ENCODE measurements at regions not wholly inside any gene's neighbourhood (a gene's known extent, or its start where the extent isn't known, plus 50 kb on each side); places are given as distances from the start of the nearest gene placed in this dataset.

DNA sequence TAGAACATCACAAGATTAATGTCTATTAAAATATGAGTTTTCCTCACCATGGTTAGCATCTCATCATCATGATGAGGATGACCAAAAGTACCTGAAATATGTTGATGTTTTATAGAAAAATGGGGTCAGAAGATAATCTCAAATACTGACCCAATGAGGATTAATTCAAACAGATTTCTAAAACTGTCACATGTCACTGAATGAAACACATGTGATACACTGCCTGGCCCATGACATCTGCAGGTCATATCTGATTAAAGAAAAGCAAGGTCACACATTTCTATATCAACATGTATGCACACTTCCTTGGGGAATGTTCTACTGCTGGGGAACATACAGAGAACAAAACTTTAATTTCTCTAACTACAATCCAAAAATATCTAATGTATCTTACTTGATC is 470.6 kb upstream of the ADGRL2 start:
- no peaks in the 10 kb centered on the region for H3K36me3 Mint-ChIP-seq (ENCODE audit: low read depth)
- no peaks in the 10 kb centered on the region for H3K27me3 Mint-ChIP-seq
- no peak overlapping the region for H3K27ac Mint-ChIP-seq

DNA sequence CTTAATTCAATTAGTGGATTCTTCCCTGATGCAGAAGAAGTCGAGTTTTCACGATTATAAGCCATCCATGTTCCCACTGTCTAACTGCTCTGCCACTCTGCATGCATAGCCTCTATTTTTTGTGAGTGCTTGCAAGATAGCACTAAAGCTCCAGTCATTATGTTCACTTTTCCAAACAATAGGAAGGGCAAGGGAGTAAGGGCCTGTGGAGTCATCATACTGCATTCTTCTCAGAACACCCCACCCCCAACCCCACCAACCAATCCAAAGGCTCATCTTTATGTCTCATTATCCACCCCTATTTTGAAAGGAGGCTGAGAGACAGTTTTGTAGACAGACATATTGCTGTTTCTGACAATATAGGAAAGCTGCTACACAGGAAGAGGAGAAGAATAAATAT is 471.7 kb upstream of the ADGRL2 start:
- DNase-seq (no peak), ATAC-seq (no peak)
- Mint-ChIP-seq H3K27me3 (no peaks in the 10 kb centered on the region), H3K27ac (no peak overlapping the region), H3K36me3 (ENCODE audit: low read depth) (no peaks in the 10 kb centered on the region), H3K4me1 (no peaks in the 10 kb centered on the region), H3K9me3 (peaks cover 7% of the 10 kb centered on the region), H3K4me3 (no peak overlapping the region)

More for the DNA sequence above, 470.6 kb upstream of the ADGRL2 start:
- Mint-ChIP-seq H3K4me1 (no peaks in the 10 kb centered on the region), H3K9me3 (peaks cover 8% of the 10 kb centered on the region), H3K4me3 (no peak overlapping the region)
- ATAC-seq (no peak), DNase-seq (no peak)

DNA sequence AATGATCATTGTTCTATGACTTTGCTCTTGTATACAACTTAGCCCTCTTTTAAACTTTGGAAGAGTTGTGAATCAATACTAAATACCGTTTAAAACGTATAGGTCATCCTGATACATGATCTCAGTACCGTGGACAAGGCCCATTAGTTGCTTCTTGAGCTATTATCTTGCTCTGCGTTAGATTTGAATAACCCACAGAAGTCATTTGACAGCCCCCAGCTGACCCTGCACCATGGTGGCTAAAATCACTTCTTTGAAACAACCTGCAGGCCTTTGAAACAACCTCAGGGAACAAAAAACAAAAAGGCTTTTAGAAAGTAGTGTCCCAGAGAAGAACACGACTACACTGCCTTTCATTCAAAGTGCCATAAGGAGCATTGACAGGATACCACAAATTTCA is 473.0 kb upstream of the ADGRL2 start:
- no peak for ATAC-seq
- Mint-ChIP-seq H3K27me3 (no peaks in the 10 kb centered on the region), H3K36me3 (ENCODE audit: low read depth) (no peaks in the 10 kb centered on the region), H3K27ac (no peak overlapping the region), H3K4me1 (no peaks in the 10 kb centered on the region), H3K4me3 (no peak overlapping the region), H3K9me3 (peaks cover 9% of the 10 kb centered on the region)
- no peak for DNase-seq

DNA sequence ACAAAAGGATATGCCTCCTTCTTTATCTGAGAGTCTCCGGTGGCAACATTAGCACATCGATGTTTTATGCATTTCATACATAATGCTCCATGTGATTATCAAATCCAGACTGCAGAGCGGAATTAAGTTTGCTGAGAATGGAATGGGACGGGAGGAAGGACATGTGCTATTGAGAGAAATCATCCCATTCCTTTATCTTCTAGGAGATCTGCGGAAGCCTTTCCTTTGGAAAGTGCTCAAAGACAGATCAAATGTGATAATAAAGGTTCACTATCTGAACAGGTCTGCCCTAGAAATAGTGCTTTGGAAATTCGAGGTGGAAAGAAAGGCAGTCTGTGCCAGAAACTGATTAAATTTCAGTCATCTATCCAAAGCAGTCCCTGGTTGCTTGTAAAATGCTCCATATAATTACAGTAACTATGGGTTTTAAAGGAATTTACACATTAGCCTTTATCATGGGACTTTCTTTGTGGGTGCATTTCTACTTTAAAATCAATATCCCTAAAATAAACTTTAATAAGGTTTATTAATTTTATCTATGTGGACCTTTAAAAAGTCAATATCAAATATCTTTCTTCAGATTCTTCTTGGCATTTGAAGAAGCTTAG is 473.5 kb upstream of the ADGRL2 start:
- Mint-ChIP-seq H3K4me1 (no peaks in the 10 kb centered on the region), H3K27ac (no peak overlapping the region), H3K27me3 (no peaks in the 10 kb centered on the region), H3K4me3 (no peak overlapping the region), H3K9me3 (peaks cover 9% of the 10 kb centered on the region), H3K36me3 (ENCODE audit: low read depth) (no peaks in the 10 kb centered on the region)
- ATAC-seq (no peak), DNase-seq (no peak)

DNA sequence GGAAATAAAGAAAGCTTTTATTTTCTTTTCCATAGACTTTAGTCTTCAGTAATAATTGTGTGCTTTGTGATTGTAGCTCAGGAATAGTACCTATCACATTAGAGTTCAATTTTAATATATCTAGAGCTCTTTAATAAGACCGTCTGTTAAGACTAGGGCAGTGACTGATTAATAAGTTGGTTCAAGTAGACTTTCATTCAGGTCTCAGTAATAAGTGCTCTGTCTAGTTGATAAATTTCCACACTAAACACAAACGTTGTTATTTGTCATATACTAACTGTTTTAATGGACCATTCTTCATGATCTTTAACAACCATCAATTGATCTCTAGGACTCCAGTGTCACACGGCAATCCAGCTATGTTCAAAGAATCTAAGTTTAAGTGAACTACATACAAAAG is 474.5 kb upstream of the ADGRL2 start:
- ATAC-seq, result no peak
- Mint-ChIP-seq H3K9me3 (peaks cover 9% of the 10 kb centered on the region), H3K27ac (no peak overlapping the region), H3K27me3 (no peaks in the 10 kb centered on the region), H3K4me3 (no peak overlapping the region), H3K4me1 (no peaks in the 10 kb centered on the region), H3K36me3 (ENCODE audit: low read depth) (no peaks in the 10 kb centered on the region)
- no peak for DNase-seq

DNA sequence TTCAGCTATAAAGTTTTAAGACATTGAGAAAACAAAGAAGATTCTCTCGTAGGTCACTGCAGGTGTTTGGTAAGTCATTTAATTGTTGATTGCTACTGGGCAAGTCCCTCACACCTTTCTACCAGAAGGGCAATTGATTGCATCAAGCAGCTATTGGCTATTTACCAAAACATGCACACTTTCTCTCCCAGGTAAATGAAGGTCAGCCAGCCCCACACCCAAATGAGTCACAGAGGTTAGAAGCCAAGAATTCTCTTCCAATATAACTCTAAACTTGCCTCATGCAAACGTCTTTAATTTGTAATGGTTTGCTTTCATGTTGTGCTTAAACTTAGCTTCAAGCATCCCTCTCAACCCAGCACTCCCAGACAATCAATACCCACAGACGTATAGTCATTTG is 475.3 kb upstream of the ADGRL2 start:
- Mint-ChIP-seq H3K27ac (no peak overlapping the region), H3K36me3 (ENCODE audit: low read depth) (no peaks in the 10 kb centered on the region), H3K27me3 (no peaks in the 10 kb centered on the region), H3K4me3 (no peak overlapping the region), H3K4me1 (no peaks in the 10 kb centered on the region), H3K9me3 (peaks cover 9% of the 10 kb centered on the region)
- no peak for DNase-seq
- ATAC-seq, result no peak

DNA sequence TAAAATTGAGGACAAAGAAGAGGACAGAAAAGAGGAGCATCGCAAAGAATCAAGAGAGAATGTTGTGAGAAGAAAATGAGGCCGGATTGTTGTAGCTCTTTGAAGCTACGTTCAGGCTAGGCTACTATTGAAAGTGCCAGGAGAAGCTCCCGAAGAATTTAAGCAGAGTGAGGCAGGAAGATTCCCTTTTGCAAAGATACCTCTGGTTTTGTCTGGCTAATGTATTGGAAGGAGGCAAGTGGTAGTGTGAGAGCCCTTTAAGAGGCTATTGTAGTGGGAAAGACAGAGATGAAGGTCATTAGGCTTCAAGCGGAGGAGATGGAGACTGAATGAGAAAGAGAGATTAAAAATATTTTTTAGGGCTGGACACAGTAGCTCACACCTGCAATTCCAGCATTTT is 476.9 kb upstream of the ADGRL2 start:
- ATAC-seq (no peak), DNase-seq (no peak)
- Mint-ChIP-seq H3K4me1 (no peaks in the 10 kb centered on the region), H3K27ac (no peak overlapping the region), H3K4me3 (no peak overlapping the region), H3K36me3 (ENCODE audit: low read depth) (no peaks in the 10 kb centered on the region), H3K27me3 (no peaks in the 10 kb centered on the region), H3K9me3 (peaks cover 14% of the 10 kb centered on the region)

DNA sequence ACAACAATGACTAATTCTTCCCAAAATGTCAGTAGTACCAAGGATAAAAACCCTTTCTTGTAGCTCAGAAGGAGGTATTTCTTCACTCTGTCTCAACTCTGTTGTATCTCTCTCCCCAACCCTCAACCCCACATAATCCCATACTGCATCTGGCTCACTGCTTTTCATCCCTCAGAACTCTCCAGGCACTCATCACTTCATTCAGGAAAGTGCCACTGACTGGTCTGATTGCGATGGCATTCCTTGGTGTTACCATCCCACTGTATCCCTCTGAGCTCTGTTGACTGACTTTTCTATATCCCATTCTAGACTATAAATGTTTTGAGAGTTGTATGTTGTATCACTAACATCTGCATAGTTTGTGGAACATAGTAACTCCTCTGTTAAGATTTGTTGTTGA is 483.5 kb upstream of the ADGRL2 start:
- H3K9me3 Mint-ChIP-seq, result peaks cover 5% of the 10 kb centered on the region
- H3K27ac Mint-ChIP-seq, result no peak overlapping the region
- no peaks in the 10 kb centered on the region for H3K36me3 Mint-ChIP-seq (ENCODE audit: low read depth)
- no peaks in the 10 kb centered on the region for H3K4me1 Mint-ChIP-seq
- DNase-seq (no peak), ATAC-seq (no peak)
- H3K27me3 Mint-ChIP-seq, result no peaks in the 10 kb centered on the region
- no peak overlapping the region for H3K4me3 Mint-ChIP-seq

DNA sequence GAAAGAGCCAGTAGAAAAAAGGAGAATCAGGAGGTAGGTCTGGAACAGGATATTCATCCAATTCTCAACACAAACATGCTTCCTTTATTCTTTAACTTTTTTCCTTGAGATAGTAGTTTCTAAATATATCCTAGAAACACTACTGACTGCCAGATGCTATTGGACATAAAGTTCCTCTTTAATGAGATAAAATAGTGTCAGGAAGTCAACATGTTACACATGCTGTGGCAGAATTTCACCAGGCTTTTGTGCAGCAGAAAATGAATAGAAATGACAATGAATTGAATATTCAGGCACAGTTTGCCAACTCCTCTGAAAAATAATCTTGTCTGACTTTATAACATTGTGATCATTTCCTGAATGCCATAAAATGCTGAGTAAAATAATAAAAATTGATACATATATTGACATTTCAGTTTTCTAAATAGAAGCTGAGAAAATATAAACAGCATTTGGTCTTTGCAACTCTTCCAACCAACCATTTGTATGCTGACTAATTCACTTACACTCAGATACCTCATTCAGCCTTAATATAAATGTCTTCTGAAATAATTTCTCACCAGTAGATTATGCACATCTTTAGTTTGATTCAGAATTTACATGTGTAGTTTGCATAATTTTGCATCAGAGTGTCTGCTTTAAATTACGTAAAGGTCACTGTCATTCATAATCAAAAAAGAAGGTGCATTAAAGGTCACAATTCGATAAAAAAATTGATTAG is 486.1 kb upstream of the ADGRL2 start:
- Mint-ChIP-seq H3K27ac (no peak overlapping the region), H3K36me3 (ENCODE audit: low read depth) (no peaks in the 10 kb centered on the region), H3K4me1 (no peaks in the 10 kb centered on the region), H3K27me3 (no peaks in the 10 kb centered on the region), H3K9me3 (no peaks in the 10 kb centered on the region), H3K4me3 (no peak overlapping the region)
- DNase-seq, result no peak
- no peak for ATAC-seq

DNA sequence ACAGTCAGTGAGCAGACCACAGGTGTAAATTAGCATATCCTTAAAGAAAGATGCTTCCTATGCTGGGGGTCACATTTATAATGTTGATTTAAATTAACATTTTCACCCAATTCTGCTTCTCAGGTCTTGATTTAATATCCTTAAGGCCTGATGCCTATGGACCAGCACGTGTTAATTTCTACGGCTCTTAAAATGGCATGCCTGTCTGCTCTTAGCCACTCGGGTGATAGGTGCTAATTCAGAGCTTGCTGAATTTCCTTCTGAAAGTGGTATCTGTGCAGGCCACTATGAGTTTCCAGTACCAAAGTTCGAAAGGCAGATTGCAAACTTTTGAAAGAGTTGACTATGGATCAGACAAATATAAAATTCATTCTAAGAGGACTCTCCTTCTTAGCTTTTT is 487.4 kb upstream of the ADGRL2 start:
- H3K27me3 Mint-ChIP-seq, result no peaks in the 10 kb centered on the region
- no peaks in the 10 kb centered on the region for H3K36me3 Mint-ChIP-seq (ENCODE audit: low read depth)
- no peak for DNase-seq
- H3K4me3 Mint-ChIP-seq, result no peak overlapping the region
- no peaks in the 10 kb centered on the region for H3K9me3 Mint-ChIP-seq
- ATAC-seq, result no peak
- no peak overlapping the region for H3K27ac Mint-ChIP-seq
- H3K4me1 Mint-ChIP-seq, result no peaks in the 10 kb centered on the region

DNA sequence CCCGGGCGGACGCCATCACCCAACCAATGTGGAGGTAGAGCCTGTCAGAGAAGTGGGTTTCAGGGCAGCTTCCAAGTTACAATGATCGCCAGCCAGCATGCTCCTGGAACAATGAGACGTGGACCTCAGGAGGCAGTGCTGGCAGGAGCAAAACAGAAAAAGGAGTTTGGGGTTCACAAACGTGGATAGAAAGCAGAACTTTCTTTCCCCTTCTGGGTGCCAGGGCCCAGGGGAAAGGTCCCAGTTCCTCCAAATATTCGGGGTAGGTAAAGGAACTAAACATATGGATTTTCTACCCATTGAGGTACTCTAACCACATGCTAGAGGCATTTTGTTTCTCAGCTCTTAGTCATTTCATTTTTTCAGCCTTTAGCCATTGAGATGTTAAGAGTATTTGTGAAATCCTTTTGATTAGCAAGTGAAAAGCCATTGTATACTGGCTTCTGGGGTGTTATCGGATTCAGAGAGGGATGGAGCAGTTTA is 488.4 kb upstream of the ADGRL2 start:
- DNase-seq (no peak), ATAC-seq (no peak)
- Mint-ChIP-seq H3K27ac (no peak overlapping the region), H3K4me3 (no peak overlapping the region), H3K36me3 (ENCODE audit: low read depth) (no peaks in the 10 kb centered on the region), H3K9me3 (no peaks in the 10 kb centered on the region), H3K4me1 (no peaks in the 10 kb centered on the region), H3K27me3 (no peaks in the 10 kb centered on the region)

DNA sequence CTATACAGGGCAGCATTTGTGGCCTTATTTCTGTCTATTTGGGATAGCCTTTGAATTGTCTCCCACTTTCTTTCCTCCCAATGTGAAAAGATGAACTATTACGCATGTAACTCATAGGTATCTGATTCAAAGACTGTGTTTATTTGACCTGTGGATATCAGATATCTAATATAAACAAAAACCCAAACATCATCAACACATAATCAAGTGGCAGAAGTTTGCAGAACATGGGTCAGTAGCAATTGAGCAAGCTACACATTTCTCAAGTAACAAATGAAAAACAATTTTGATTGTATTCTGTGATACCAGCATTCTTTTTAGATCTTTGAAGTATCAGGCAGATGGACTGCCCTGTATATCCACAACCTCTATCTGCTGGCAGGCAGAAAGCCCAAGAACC is 490.5 kb upstream of the ADGRL2 start:
- no peaks in the 10 kb centered on the region for H3K9me3 Mint-ChIP-seq
- ATAC-seq (no peak), DNase-seq (no peak)
- no peak overlapping the region for H3K4me3 Mint-ChIP-seq
- H3K4me1 Mint-ChIP-seq, result no peaks in the 10 kb centered on the region
- no peaks in the 10 kb centered on the region for H3K36me3 Mint-ChIP-seq (ENCODE audit: low read depth)
- no peak overlapping the region for H3K27ac Mint-ChIP-seq
- H3K27me3 Mint-ChIP-seq, result no peaks in the 10 kb centered on the region

DNA sequence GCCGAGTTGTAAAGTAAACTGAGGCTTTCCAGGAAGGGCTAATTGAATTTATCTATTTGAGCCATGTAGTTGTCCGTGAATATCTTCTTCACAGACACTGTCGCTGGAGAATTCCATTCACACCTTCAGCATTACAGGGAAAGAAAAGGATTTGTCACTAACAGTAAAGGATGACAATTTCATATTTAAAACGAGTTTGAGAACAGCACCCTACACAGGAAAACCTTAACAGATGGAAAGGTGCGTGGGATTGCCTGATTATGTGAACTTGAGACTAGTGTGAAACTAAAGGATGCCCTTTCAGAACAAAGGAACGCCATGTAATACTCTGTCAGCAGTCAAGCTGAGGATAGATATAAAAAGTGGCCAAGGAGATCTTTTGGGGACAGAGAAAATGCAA is 492.5 kb upstream of the ADGRL2 start:
- DNase-seq (no peak), ATAC-seq (no peak)
- H3K4me3 Mint-ChIP-seq, result no peak overlapping the region

DNA sequence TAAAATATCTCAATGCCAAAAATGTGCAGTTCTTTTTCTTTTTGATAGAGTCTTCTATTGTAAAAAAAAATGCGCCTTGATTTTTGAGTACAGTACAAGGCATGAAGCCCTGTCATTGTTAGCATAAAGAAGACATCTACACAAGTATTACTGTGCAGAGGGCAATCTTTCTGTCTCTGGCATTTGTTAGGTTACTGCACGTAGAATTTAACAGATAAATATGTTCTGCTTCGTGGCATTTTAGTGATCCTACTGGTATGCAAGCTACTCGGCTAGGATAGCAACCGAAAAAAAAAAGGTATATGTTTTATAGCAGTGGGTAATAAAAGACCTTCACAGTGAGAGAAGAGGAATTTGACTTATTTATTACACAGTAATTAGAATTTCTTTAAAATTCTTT is 492.9 kb upstream of the ADGRL2 start:
- no peak overlapping the region for H3K27ac Mint-ChIP-seq
- H3K4me1 Mint-ChIP-seq, result no peaks in the 10 kb centered on the region
- no peaks in the 10 kb centered on the region for H3K36me3 Mint-ChIP-seq (ENCODE audit: low read depth)
- no peak overlapping the region for H3K4me3 Mint-ChIP-seq
- no peaks in the 10 kb centered on the region for H3K27me3 Mint-ChIP-seq
- H3K9me3 Mint-ChIP-seq, result peaks cover 4% of the 10 kb centered on the region
- ATAC-seq (no peak), DNase-seq (no peak)

More for the DNA sequence above, 492.5 kb upstream of the ADGRL2 start:
- Mint-ChIP-seq H3K27ac (no peak overlapping the region), H3K27me3 (no peaks in the 10 kb centered on the region), H3K4me1 (no peaks in the 10 kb centered on the region), H3K36me3 (ENCODE audit: low read depth) (no peaks in the 10 kb centered on the region), H3K9me3 (peaks cover under 1% of the 10 kb centered on the region)

DNA sequence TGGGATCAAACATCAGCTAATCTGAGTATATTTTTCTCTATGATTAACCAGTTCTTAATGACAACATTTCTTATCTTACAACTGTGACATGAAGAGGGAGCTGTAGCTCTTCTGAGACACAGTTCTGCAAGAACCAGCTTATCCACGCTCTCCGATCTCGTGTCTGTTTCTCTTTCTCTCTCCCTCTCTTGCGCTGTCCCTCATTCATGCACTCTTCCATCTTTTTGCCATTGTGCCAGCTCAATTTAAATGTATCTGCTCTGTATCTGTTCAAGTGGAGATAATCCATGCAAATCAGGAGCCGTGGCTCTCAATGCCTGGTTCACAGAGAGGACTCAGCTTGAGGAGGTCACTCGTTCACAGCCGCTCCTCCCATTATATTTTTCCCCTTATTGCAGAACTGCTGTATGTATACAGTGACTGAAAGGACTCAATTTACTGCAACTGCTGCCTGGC is 494.7 kb upstream of the ADGRL2 start:
- ATAC-seq, result no peak
- H3K4me1 Mint-ChIP-seq, result no peaks in the 10 kb centered on the region

More for the DNA sequence above, 494.7 kb upstream of the ADGRL2 start:
- Mint-ChIP-seq H3K36me3 (ENCODE audit: low read depth) (no peaks in the 10 kb centered on the region), H3K9me3 (peaks cover 5% of the 10 kb centered on the region), H3K27ac (no peak overlapping the region), H3K4me3 (no peak overlapping the region), H3K27me3 (no peaks in the 10 kb centered on the region)
- DNase-seq, result no peak
